ENCODE measurements at regions not wholly inside any gene's neighbourhood (a gene's known extent, or its start where the extent isn't known, plus 50 kb on each side); places are given as distances from the start of the nearest gene placed in this dataset.

DNA sequence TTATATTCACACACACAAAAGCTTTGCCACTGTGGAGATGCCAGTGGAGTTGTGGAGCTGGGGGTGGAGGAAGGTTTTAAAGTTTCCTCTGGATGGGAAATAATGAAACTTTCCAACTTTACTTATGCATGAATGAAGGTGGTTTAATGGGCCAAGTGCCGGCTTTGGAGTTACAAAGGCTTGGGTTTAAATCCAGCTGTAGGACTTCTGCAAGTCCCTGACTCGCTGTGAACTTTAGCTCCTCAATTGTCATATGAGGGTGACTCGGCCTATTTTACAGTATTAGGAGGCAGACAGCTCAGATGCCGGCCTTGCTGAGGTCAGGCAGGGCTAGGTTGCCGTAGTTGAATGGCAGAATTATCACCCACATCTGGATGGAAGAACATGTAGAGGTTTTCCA, 415.8 kb upstream of the TRIB2 start:
- TF ChIP-seq CTCF (IDR thresholded peaks at IDR 0.05; ENCODE audit: borderline replicate concordance, control extremely low read depth, extremely low read depth, insufficient read depth, missing control alignments): no peak
- DNase-seq (ENCODE audit: low spot score): no peak
- in situ Hi-C loops (cut with MboI; ENCODE audit: low sequenced_read_pairs, unreplicated experiment): no loop called here

- in situ Hi-C loops (cut with MboI; ENCODE audit: low sequenced_read_pairs, unreplicated experiment): no loop called here
- no peak for DNase-seq (ENCODE audit: low spot score)
- no peak for TF ChIP-seq CTCF (IDR thresholded peaks at IDR 0.05; ENCODE audit: borderline replicate concordance, control extremely low read depth, extremely low read depth, insufficient read depth, missing control alignments)
Observed at GRCh38 chr2:12302140-12302539, 414.6 kb upstream of the TRIB2 start.

DNA sequence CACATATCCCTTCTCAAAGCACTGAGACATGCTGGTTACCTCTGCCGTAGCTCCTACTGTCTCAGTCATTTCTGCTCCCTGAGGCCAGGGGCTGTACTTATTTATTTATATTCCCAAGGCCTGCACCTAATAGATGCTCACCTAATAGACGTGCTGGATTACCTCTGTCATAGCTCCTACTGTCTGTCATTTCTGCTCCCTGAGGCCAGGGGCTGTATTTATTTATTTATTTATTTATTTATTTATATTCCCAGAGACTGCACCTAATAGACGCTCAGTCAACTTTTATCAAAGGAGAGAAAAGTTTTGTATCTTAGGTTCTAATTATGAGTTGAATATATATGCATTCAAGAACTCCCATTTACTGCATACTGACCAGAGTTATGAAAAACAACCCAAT, 414.0 kb upstream of the TRIB2 start:
- no peak for TF ChIP-seq CTCF (IDR thresholded peaks at IDR 0.05; ENCODE audit: borderline replicate concordance, control extremely low read depth, extremely low read depth, insufficient read depth, missing control alignments)
- in situ Hi-C loops (cut with MboI; ENCODE audit: low sequenced_read_pairs, unreplicated experiment): no loop called here
- DNase-seq (ENCODE audit: low spot score): no peak

DNA sequence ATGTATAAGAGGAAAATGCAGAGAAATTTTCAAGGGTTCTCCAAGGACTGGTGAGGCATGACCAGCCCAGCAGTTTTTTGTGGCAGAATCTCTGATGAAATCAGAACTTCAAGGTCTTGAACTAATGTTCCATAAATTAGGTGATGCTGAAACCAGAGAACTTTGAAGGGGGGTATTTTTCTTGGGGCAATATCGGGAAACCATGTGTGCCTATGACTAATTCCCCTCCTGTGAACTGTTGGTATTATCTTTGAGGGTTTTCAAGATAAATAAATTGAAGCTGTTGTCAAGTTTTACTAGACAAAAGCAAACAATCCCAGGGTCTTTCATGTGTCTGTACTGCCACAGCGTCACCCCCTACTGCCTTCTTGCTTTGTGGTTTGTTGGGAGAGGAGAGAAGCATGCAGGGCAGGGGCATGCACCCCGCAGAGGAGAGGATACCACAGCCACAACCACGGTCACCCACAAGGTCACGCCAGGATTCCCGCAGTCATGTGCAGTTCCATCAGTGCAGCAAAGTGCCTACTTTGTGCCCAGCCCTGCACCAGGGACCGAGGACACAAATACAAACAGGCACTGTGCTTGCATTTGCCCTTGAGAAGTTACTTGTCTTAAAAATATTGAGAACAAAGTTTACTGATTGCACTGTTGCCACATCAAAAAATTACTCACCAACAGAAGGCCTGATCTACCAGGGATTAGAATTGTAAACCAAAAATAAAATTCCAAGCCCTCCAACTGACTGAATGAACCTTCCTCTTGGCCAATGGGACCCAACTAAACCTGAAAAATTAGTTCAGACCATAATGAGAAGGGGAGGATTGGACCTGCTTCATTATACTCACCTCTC, 413.3 kb upstream of the TRIB2 start:
- in situ Hi-C loops (cut with MboI; ENCODE audit: low sequenced_read_pairs, unreplicated experiment): no loop called here
- no peak for TF ChIP-seq CTCF (IDR thresholded peaks at IDR 0.05; ENCODE audit: borderline replicate concordance, control extremely low read depth, extremely low read depth, insufficient read depth, missing control alignments)
- no peak for DNase-seq (ENCODE audit: low spot score)

GRCh38 chr2:12304564-12305171, 412.1 kb upstream of the TRIB2 start:
- DNase-seq (ENCODE audit: low spot score): no peak
- no peak for TF ChIP-seq CTCF (IDR thresholded peaks at IDR 0.05; ENCODE audit: borderline replicate concordance, control extremely low read depth, extremely low read depth, insufficient read depth, missing control alignments)
- in situ Hi-C loops (cut with MboI; ENCODE audit: low sequenced_read_pairs, unreplicated experiment): no loop called here

DNA sequence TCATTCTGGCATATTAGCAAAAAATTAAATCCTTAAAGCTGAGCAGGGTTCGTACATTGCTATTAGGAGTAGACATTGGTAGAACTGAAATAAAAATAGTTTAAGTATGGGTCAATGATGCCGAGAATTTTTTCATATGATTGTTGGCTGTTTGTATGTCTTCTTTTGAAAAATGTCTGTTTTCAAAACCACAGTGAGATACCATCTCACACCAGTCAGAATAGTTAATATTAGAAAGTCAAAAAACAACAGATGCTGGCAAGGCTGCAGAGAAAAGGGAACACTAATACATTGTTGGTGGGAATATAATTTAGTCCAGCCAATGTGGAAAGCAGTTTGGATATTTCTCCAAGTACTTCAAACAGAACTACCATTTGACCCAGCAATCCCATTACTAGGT, 410.8 kb upstream of the TRIB2 start:
- in situ Hi-C loops (cut with MboI; ENCODE audit: low sequenced_read_pairs, unreplicated experiment): no loop called here

More for the DNA sequence above, 410.8 kb upstream of the TRIB2 start:
- TF ChIP-seq CTCF (IDR thresholded peaks at IDR 0.05; ENCODE audit: borderline replicate concordance, control extremely low read depth, extremely low read depth, insufficient read depth, missing control alignments): no peak
- DNase-seq (ENCODE audit: low spot score): no peak

All from GM13976 (cell line).